Stimulated activated memory B cell treated with anti-CD40 and anti-IgM and Interleukin-4, amounts not matched to agents 10 μg/mL and 1 μg/mL and 100 μg/mL, for 72 hours (primary cell): ENCODE measurements at regions not wholly inside any gene's neighbourhood (a gene's known extent, or its start where the extent isn't known, plus 50 kb on each side); places are given as distances from the start of the nearest gene placed in this dataset.
"Not testable (repeated sequence)": the region's sequence is repeated elsewhere in the genome, so short reads cannot be mapped to it uniquely, and the experiment has no call there.

ENCODE experiments used
- ATAC-seq: fragments of 150-1000 bp; cut with Tn5 transposase; 2 replicates; pipeline ENCODE4 v1.10.0; 2021
- H3K27ac Mint-ChIP-seq: one replicate; pipeline ENCODE4 v1.8.0; 2022; ENCODE audit warnings: mild to moderate bottlenecking, mixed read lengths
- H3K27me3 Mint-ChIP-seq: one replicate; pipeline ENCODE4 v1.8.0; 2022; ENCODE audit warnings: mixed read lengths
- H3K36me3 Mint-ChIP-seq: one replicate; pipeline ENCODE4 v1.8.0; 2022; ENCODE audit warnings: mixed read lengths
- H3K4me1 Mint-ChIP-seq: one replicate; pipeline ENCODE4 v1.8.0; 2022; ENCODE audit warnings: mixed read lengths
- H3K4me3 Mint-ChIP-seq: one replicate; pipeline ENCODE4 v1.8.0; 2022; ENCODE audit warnings: mild to moderate bottlenecking, moderate library complexity, mixed read lengths
- H3K9me3 Mint-ChIP-seq: one replicate; pipeline ENCODE4 v1.8.0; 2022; ENCODE audit warnings: mixed read lengths

DNA sequence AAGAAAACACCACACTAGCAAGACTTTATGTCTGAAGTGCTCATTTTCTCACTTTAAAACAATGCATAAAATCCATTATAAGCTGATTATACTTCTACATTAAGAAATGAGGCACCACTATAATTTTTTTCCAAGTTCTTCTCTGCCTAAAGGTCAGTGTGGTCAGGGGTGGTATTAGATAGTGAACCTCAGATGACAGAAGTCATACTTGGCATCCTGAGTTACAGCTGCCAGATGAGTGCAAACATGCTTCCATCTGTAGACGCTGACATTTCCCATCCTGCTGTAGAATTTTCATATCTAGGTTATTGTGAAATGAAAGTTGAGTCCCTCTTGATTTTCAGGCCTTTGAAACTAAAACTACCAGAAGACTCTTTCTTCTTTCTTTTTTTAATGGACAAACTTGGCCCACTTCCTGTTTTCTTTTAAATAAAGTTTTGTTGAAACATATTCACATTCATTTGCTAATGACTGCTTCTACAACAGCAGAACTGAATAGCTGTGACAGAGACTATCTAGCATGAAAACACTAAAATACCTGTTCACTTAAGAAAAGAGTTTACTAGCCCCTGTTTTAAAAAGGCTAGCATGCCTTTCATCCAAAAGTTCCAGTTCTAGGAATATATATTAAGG is 900.8 kb downstream of the XPNPEP1 start:
- ATAC-seq = no peak
- Mint-ChIP-seq H3K4me3 (no peak overlapping the region), H3K36me3 (no peaks in the 10 kb centered on the region), H3K27ac (no peak overlapping the region), H3K27me3 (no peaks in the 10 kb centered on the region), H3K9me3 (no peaks in the 10 kb centered on the region), H3K4me1 (peaks cover 8% of the 10 kb centered on the region)

DNA sequence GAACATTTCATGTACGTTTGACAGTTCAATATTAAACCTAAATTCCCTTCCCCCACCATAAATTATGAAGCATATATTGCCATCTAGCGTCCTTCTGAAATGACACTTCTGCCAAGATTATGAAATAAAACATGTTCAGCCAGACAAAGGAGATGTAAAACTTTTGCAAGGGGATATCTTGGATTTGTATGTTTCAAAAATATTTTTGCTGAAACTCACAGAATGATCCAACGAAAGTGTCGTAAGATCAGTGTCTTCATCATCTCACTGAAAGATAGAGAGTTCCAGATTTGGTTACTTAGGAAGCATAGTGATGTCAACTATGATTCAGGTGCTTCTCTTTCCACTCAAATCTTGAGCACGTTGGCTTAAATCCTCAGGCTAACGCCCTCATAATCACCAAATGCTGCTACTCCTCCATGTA is 904.3 kb downstream of the XPNPEP1 start:
- Mint-ChIP-seq H3K4me3 (no peak overlapping the region), H3K36me3 (no peaks in the 10 kb centered on the region)

DNA sequence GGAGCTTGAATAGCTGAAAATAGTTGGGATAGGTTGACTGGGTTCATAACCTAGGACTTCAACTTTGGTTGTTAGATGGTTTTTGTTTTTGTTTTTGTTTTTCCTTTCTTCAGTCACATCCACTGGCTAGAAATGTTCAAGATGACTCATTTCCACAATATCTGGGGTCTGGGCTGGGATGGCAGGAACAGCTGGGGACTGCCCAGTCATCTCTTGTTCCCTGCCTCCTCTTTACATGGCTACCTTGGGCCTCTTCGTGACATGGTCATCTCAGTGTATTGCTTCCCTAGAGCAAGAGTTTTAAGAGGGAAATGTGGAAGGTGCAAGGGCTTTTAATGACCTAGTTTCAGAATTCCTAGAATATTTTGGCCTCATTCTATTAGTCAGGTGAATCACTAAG is 915.8 kb downstream of the XPNPEP1 start:
- H3K4me1 Mint-ChIP-seq = no peaks in the 10 kb centered on the region
- no peak overlapping the region for H3K27ac Mint-ChIP-seq
- H3K9me3 Mint-ChIP-seq = no peaks in the 10 kb centered on the region
- H3K4me3 Mint-ChIP-seq = no peak overlapping the region
- ATAC-seq = no peak
- no peaks in the 10 kb centered on the region for H3K27me3 Mint-ChIP-seq
- no peaks in the 10 kb centered on the region for H3K36me3 Mint-ChIP-seq

More for the DNA sequence above, 904.3 kb downstream of the XPNPEP1 start:
- no peak overlapping the region for H3K27ac Mint-ChIP-seq
- H3K4me1 Mint-ChIP-seq = no peaks in the 10 kb centered on the region
- ATAC-seq = no peak
- no peaks in the 10 kb centered on the region for H3K9me3 Mint-ChIP-seq
- no peaks in the 10 kb centered on the region for H3K27me3 Mint-ChIP-seq

DNA sequence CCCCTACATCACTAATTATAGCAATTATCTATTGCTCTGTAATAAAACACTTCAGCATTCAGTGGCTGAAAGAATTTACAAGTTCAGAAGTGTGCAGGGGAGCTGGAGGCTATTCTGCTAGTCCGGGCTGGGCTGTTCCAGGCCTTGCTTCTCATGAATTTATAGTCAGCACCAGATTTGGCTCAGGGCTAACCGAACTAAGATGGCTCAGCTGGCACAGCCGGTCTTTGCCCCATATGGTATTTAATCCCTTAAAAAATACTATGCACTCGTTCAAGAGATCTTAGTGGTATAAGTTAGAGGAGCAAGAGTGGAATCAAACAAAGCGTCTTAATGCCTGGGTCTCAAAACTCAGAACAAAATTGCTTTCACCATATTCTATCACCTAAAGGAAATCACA is 932.9 kb downstream of the XPNPEP1 start:
- Mint-ChIP-seq H3K27me3 (peaks cover 11% of the 10 kb centered on the region), H3K27ac (no peak overlapping the region), H3K9me3 (no peaks in the 10 kb centered on the region), H3K36me3 (no peaks in the 10 kb centered on the region), H3K4me1 (no peaks in the 10 kb centered on the region), H3K4me3 (no peak overlapping the region)
- ATAC-seq = no peak

DNA sequence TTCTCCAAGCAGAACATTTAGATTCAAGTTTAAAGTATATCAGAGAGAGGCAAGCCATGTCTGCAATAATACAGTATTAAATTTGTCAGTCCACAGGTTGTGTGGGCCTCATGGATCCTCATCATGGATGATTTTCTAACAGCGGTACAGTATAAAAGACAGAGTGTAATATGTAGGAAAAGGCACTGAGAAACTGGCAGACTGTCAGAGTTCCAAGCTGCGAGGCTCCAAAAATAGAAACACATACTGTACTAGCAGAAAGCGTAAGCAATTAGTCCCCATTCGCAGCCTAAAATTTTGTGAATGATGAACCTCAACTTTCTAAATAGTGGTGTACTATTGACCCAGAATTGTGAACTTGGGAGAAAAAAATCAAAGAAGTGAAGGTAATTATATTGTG is 933.3 kb downstream of the XPNPEP1 start:
- Mint-ChIP-seq H3K9me3 (no peaks in the 10 kb centered on the region), H3K4me3 (no peak overlapping the region), H3K36me3 (no peaks in the 10 kb centered on the region), H3K27ac (no peak overlapping the region), H3K27me3 (peaks cover 11% of the 10 kb centered on the region), H3K4me1 (no peaks in the 10 kb centered on the region)
- no peak for ATAC-seq

DNA sequence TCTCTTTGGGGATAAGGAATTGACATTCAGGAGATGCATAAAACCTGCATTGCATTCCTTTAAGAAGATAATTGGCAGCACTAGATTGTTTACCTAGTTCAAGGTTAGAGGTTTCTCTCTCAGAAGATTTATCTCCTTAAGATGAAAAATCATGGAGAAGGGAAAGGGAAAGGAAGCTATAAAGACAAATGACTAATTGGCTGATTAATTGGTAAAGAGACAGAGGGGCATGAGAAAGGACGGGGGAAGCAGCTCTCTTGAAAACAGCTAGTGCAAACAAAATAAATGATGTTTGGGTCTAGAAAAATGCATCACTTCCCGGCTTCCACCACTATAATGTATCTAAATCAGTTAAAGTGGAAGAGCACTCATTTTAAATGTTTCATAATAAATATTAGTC is 941.2 kb downstream of the XPNPEP1 start:
- H3K4me1 Mint-ChIP-seq = no peaks in the 10 kb centered on the region
- no peak overlapping the region for H3K27ac Mint-ChIP-seq
- H3K9me3 Mint-ChIP-seq = peaks cover 3% of the 10 kb centered on the region
- no peak overlapping the region for H3K4me3 Mint-ChIP-seq
- no peaks in the 10 kb centered on the region for H3K36me3 Mint-ChIP-seq
- H3K27me3 Mint-ChIP-seq = peaks cover 26% of the 10 kb centered on the region
- no peak for ATAC-seq

DNA sequence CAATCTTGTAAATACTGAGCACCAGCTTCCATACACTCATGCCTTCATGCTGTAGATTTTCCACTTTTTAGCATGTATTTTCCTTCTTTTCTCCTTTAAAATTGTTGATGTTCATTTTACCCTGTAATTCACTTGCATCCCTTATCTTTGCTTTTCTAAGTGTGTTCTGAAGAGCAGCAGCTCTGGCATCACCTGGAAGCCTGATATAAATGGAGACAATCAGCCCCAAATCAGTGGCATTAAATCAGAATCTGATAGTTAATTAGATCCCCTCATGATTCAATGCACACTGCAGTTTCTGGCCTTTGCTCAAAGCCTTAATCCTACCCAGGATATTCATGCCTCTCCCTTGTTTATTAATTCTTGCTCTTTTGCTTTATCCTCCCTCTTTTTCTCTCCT is 942.4 kb downstream of the XPNPEP1 start:
- H3K36me3 Mint-ChIP-seq = no peaks in the 10 kb centered on the region
- no peak overlapping the region for H3K27ac Mint-ChIP-seq
- H3K27me3 Mint-ChIP-seq = peaks cover 26% of the 10 kb centered on the region

DNA sequence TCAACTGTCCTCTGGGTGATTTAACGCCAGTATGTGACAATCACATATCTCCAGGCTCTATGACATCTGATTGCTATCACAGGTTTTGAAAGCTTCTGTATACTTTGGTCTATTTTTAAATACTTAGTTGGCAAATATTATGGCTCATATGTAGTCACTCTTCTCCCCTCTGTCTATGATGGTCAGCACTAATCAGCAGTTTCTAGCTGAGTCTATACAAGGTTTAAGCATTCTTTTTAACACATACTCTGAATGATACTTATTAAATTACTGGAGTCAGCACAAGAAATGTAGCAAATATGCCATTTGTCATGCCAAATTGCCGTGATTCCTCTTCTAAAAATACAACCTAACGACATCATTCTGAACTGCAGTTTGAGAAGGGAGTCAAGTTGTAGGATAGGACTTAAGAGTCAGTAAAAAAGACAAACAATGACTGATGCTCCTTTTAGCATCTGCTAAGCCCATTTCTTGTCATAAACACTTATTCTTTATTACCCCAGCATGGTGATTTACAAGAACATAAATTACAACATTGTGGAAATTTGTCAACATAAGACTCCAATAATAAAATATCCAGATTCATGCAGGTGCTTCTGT is 947.8 kb downstream of the XPNPEP1 start:
- Mint-ChIP-seq H3K27me3 (no peaks in the 10 kb centered on the region), H3K4me3 (no peak overlapping the region)

More for the DNA sequence above, 942.4 kb downstream of the XPNPEP1 start:
- H3K4me1 Mint-ChIP-seq = no peaks in the 10 kb centered on the region
- no peak overlapping the region for H3K4me3 Mint-ChIP-seq
- H3K9me3 Mint-ChIP-seq = peaks cover 9% of the 10 kb centered on the region
- ATAC-seq = no peak

DNA sequence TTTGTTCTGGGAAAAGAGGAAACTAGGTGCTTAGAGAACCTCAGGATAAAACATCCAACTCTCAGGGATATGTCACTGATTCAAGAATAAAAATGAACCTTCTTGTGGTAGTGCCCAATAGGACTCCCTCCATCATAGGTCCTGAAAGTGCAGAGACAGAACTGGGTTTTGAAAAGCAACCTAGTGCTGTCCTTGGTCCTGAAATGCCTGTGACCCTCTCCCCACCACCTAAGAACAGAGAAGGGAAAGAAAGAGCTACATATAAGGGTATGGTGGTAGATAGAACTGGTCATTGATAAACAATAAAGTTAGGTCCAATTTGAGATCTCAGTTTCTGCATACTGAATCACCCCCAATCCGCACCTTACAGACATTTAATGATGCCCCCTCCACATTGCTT is 953.3 kb downstream of the XPNPEP1 start:
- no peaks in the 10 kb centered on the region for H3K4me1 Mint-ChIP-seq
- no peaks in the 10 kb centered on the region for H3K36me3 Mint-ChIP-seq
- peaks cover 4% of the 10 kb centered on the region for H3K9me3 Mint-ChIP-seq
- no peaks in the 10 kb centered on the region for H3K27me3 Mint-ChIP-seq
- ATAC-seq = no peak
- no peak overlapping the region for H3K4me3 Mint-ChIP-seq
- no peak overlapping the region for H3K27ac Mint-ChIP-seq

More for the DNA sequence above, 947.8 kb downstream of the XPNPEP1 start:
- no peak overlapping the region for H3K27ac Mint-ChIP-seq
- no peaks in the 10 kb centered on the region for H3K4me1 Mint-ChIP-seq
- peaks cover 13% of the 10 kb centered on the region for H3K9me3 Mint-ChIP-seq
- ATAC-seq = no peak
- H3K36me3 Mint-ChIP-seq = no peaks in the 10 kb centered on the region

DNA sequence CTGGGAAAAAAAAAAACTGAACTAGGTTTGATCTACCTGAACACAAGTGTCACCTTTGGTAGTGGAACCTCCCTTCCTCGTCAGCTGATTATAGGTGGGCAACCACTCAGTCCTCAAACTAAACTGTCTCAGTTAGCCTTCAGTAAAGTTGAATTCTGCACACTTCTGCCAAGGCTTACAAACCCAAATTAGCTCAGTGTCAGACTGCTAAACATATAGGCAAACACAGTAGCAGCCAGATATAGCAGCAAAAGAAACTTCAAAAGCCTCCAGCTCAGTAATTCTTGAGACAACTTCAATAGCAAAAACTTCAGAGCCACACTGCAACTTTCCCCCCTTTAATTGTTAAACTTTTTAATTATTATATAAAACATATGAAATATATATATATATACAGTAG is 956.9 kb downstream of the XPNPEP1 start:
- Mint-ChIP-seq H3K4me3 (no peak overlapping the region), H3K36me3 (no peaks in the 10 kb centered on the region), H3K27me3 (no peaks in the 10 kb centered on the region)

DNA sequence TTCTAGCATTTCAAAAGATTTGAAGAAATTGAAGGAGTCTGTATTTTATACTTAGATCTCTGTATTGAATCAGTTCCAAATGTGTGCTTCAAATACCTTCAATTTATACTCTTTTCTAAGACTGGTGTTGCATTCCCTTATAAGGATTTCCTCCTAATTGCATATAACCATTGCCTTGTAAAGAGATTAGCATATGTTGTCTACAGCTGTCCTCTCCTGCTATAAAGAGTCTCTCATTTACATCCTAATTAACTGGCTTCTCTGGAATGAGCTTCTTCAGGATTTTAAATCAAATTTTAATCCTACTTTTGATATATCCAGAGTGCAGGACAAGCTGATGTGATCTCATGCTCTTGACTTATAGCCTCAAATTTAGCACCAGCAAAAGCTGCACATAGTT is 957.3 kb downstream of the XPNPEP1 start:
- H3K36me3 Mint-ChIP-seq = no peaks in the 10 kb centered on the region
- ATAC-seq = no peak

More for the DNA sequence above, 956.9 kb downstream of the XPNPEP1 start:
- Mint-ChIP-seq H3K27ac (no peak overlapping the region), H3K9me3 (no peaks in the 10 kb centered on the region), H3K4me1 (no peaks in the 10 kb centered on the region)
- ATAC-seq = no peak

DNA sequence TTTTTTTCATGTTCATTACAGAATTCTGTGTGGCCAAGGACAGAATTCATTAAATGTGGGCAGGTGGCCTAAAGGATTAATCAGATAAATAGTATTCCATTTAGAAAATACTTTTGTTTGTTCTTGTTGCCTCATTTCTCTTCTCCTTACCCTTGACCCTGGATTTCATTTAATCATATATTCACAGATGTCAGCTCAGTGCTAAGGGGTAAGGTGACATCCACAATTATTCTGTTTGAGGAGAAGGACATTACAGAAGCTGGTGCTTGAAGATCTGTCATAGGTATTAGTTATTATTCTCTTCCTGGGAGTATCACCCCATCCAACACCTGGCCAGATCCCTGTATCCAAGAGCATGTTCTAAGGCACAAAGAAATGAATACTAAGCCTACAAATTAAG is 961.1 kb downstream of the XPNPEP1 start:
- Mint-ChIP-seq H3K36me3 (no peaks in the 10 kb centered on the region), H3K9me3 (no peaks in the 10 kb centered on the region), H3K27me3 (no peaks in the 10 kb centered on the region), H3K4me3 (no peak overlapping the region), H3K4me1 (no peaks in the 10 kb centered on the region), H3K27ac (no peak overlapping the region)
- no peak for ATAC-seq

More for the DNA sequence above, 957.3 kb downstream of the XPNPEP1 start:
- Mint-ChIP-seq H3K4me1 (no peaks in the 10 kb centered on the region), H3K4me3 (no peak overlapping the region), H3K27ac (no peak overlapping the region), H3K27me3 (no peaks in the 10 kb centered on the region), H3K9me3 (no peaks in the 10 kb centered on the region)

DNA sequence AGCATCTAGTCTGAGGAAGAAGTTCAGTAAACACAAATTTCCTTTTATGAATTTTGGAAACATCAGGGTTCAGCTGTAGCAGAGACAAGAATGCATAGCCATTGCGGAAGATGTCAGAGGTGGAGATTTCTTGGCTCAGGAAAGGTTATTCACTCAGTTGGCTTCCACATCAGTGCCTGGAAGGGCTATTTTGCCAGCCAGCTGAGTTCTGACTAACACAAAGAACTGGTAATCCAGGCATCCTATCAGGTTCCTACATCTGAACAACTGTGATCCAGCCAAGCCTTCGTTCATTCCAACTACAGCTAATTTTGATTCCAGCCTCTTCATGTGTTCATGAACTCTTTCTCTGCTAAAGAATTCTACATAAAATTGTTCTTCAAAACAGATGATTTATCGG is 965.6 kb downstream of the XPNPEP1 start:
- H3K36me3 Mint-ChIP-seq = no peaks in the 10 kb centered on the region

DNA sequence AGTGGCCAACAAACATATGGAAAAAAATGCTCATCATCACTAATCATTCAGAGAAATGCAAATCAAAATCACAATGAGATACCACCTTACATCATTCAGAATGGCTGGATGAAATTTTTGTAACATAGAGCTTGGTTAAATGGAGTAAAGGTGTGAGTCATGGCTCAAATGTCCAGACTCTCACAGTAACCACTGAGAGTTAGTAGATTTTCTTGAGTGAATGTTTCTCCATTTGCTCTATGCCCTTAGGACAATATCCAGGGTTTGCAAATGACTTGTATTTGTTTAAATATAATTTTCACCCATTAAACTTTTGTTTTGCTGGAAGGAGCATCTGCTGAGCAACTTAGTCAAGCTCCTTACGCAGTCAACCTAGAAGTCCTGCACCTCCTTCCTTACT is 967.2 kb downstream of the XPNPEP1 start:
- H3K36me3 Mint-ChIP-seq = peaks cover 7% of the 10 kb centered on the region
- no peaks in the 10 kb centered on the region for H3K4me1 Mint-ChIP-seq
- H3K4me3 Mint-ChIP-seq = no peak overlapping the region
- no peak overlapping the region for H3K27ac Mint-ChIP-seq
- H3K9me3 Mint-ChIP-seq = peaks cover 4% of the 10 kb centered on the region
- H3K27me3 Mint-ChIP-seq = no peaks in the 10 kb centered on the region
- no peak for ATAC-seq

More for the DNA sequence above, 965.6 kb downstream of the XPNPEP1 start:
- Mint-ChIP-seq H3K4me1 (no peaks in the 10 kb centered on the region), H3K27ac (no peak overlapping the region), H3K27me3 (no peaks in the 10 kb centered on the region), H3K4me3 (no peak overlapping the region), H3K9me3 (peaks cover 4% of the 10 kb centered on the region)
- no peak for ATAC-seq

DNA sequence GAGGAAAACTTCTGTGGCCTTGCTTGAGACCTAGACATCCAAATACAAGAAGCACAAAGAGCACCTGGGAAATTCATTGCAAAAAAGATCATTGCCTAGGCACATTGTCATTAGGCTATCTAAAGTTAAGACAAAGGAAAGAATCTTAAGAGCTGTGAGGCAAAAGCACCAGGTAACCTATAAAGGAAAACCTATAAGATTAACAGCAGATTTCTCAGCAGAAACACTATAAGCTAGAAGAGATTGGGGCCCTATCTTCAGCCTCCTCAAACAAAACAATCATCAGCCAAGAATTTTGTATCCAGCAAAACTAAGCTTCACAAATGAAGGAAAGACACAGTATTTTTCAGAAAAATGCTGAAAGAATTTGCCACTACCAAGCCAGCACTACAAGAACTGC is 1003.3 kb downstream of the XPNPEP1 start:
- H3K36me3 Mint-ChIP-seq, H3K27me3 Mint-ChIP-seq, H3K4me1 Mint-ChIP-seq, ATAC-seq, H3K4me3 Mint-ChIP-seq, H3K27ac Mint-ChIP-seq: not testable (repeated sequence)
- peaks cover 12% of the 10 kb centered on the region for H3K9me3 Mint-ChIP-seq

DNA sequence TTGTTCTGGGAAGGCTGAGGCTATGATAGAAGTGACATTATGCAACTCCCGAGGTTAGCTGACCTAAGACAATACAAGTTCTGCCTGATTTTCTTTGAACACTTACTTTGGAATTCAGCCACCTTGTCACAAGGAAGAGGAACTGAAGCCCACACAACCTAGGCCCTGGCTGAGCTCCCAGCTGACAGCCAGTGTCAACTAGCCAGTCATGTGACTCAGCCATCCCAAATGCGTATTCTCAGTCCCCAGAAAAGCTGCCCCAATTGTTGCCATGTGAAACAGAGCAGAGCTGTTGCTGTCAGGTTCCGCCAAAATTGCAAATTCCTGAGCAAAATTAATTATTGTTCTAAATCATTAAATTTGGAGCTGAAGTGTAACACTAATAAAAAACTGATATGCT is 1010.0 kb downstream of the XPNPEP1 start:
- Mint-ChIP-seq H3K27ac (no peak overlapping the region), H3K4me3 (no peak overlapping the region), H3K27me3 (peaks cover 30% of the 10 kb centered on the region), H3K4me1 (peaks cover 10% of the 10 kb centered on the region), H3K9me3 (no peaks in the 10 kb centered on the region), H3K36me3 (no peaks in the 10 kb centered on the region)
- ATAC-seq = no peak
